ENCODE measurements at regions not wholly inside any gene's neighbourhood (a gene's known extent, or its start where the extent isn't known, plus 50 kb on each side); places are given as distances from the start of the nearest gene placed in this dataset.
A peak's percentile ranks its signal among the peaks of the same experiment; 100 is the strongest.

GRCh38 chr3:165669967-165670366 is 167.3 kb downstream of the BCHE start:
- H3K4me3 ChIP-seq: no peak overlapping the region
- H3K4me2 ChIP-seq (ENCODE audit: control insufficient read depth, insufficient read depth): no peak overlapping the region
- H3K9ac ChIP-seq (ENCODE audit: control insufficient read depth, insufficient read depth, low read length): no peak overlapping the region
- H2AFZ ChIP-seq (ENCODE audit: control insufficient read depth, low read depth, low read length): no peak overlapping the region
- RAD21 ChIA-PET (ENCODE audit: unreplicated experiment): interaction anchor here (0.9 to 2.6 kb wide), 5 partner anchors 15 to 135 kb away, joined by 3 to 18 read pairs (median 6); no protein-coding TSS in a partner anchor
- CTCF ChIA-PET: interaction anchor here (1.3 to 3.2 kb wide), 2 partner anchors 9 to 14 kb away, joined by 3 to 17 read pairs; no protein-coding TSS in a partner anchor
- whole genome bisulfite sequencing (ENCODE audit: insufficient coverage, insufficient replicate concordance, low lambda C conversion rate, missing lambda C conversion rate): 50% methylated on average over 2 of the region's 2 CpGs
- POLR2A ChIA-PET: no interaction called here
- no peak for FAIRE-seq
- TF ChIP-seq HDAC2 (IDR thresholded peaks at IDR 0.05): no peak
- TF ChIP-seq FOXM1 (IDR thresholded peaks at IDR 0.05; ENCODE audit: low read depth, low read length): no peak
- no peak for TF ChIP-seq PRDM15 (CRISPR knock-in tag; IDR thresholded peaks at IDR 0.05)
- TF ChIP-seq, protein P1, sequence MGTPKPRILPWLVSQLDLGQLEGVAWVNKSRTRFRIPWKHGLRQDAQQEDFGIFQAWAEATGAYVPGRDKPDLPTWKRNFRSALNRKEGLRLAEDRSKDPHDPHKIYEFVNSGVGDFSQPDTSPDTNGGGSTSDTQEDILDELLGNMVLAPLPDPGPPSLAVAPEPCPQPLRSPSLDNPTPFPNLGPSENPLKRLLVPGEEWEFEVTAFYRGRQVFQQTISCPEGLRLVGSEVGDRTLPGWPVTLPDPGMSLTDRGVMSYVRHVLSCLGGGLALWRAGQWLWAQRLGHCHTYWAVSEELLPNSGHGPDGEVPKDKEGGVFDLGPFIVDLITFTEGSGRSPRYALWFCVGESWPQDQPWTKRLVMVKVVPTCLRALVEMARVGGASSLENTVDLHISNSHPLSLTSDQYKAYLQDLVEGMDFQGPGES (IDR thresholded peaks at IDR 0.05): no peak
- TF ChIP-seq SREBF1 (IDR thresholded peaks at IDR 0.05; ENCODE audit: low read length): no peak
- TF ChIP-seq MXI1 (IDR thresholded peaks at IDR 0.05; ENCODE audit: low read depth, low read length): no peak
- TF ChIP-seq TCF3 (IDR thresholded peaks at IDR 0.05; ENCODE audit: borderline replicate concordance, insufficient read depth, low read depth, low read length): no peak
- TF ChIP-seq, protein P2, sequence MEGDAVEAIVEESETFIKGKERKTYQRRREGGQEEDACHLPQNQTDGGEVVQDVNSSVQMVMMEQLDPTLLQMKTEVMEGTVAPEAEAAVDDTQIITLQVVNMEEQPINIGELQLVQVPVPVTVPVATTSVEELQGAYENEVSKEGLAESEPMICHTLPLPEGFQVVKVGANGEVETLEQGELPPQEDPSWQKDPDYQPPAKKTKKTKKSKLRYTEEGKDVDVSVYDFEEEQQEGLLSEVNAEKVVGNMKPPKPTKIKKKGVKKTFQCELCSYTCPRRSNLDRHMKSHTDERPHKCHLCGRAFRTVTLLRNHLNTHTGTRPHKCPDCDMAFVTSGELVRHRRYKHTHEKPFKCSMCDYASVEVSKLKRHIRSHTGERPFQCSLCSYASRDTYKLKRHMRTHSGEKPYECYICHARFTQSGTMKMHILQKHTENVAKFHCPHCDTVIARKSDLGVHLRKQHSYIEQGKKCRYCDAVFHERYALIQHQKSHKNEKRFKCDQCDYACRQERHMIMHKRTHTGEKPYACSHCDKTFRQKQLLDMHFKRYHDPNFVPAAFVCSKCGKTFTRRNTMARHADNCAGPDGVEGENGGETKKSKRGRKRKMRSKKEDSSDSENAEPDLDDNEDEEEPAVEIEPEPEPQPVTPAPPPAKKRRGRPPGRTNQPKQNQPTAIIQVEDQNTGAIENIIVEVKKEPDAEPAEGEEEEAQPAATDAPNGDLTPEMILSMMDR (IDR thresholded peaks at IDR 0.05 in 2 of 3, conservative IDR thresholded peaks at IDR 0.05 in 1 of 3; ENCODE audit: control insufficient read depth in 2 of 3, extremely low read depth in 1 of 3, insufficient read depth in 1 of 3, low read depth in 3 of 3, low read length in 3 of 3): no peak
- no peak for TF ChIP-seq ESRRA (IDR thresholded peaks at IDR 0.05; ENCODE audit: low read length)
- no peak for TF ChIP-seq SPI1 (IDR thresholded peaks at IDR 0.05; ENCODE audit: borderline replicate concordance, insufficient read depth, low read depth, low read length)
- TF ChIP-seq TAF1 (IDR thresholded peaks at IDR 0.05; ENCODE audit: borderline replicate concordance, low read depth, low read length): no peak
- intact Hi-C loops (cut with micrococcal nuclease; ENCODE audit: unreplicated experiment) (no loop called here), in situ Hi-C loops (cut with MboI) (no loop called here)
- no peak for DNase-seq (ENCODE audit: low read depth, low spot score)
- H3K79me2 ChIP-seq (ENCODE audit: control insufficient read depth, insufficient read depth, low read length): no peaks in the 10 kb centered on the region
- no peaks in the 10 kb centered on the region; the same call in 1 of the 2 replicates for H3K4me1 ChIP-seq (ENCODE audit: control insufficient read depth, insufficient read depth, low read length)
- no peak overlapping the region for H3K27ac ChIP-seq (ENCODE audit: control insufficient read depth, insufficient read depth)
- SMC1A ChIA-PET (ENCODE audit: uncharacterized antibody, unreplicated experiment): interaction anchor here (1.3 to 3.2 kb wide), 7 partner anchors 9 to 132 kb away, joined by 3 to 30 read pairs (median 4); no protein-coding TSS in a partner anchor
- ATAC-seq: peak; percentile 38
- no peaks in the 10 kb centered on the region for H3K9me3 ChIP-seq (replicated peaks; ENCODE audit: control insufficient read depth, insufficient read depth, low read length)
- no peaks in the 10 kb centered on the region for H4K20me1 ChIP-seq (ENCODE audit: control insufficient read depth, insufficient read depth)
- no peaks in the 10 kb centered on the region for H3K27me3 ChIP-seq (replicated peaks in 1 of 2; ENCODE audit: control insufficient read depth in 2 of 2, insufficient read depth in 2 of 2, low read length in 1 of 2)
- no TSS peak for BruUV-seq (replicated peaks)
- H3K36me3 ChIP-seq (ENCODE audit: control insufficient read depth in 2 of 2, insufficient read depth in 2 of 2, low read length in 1 of 2): no peaks in the 10 kb centered on the region

Data from GM12878 (cell line).